Stimulated activated CD4-positive, alpha-beta T cell treated with anti-CD3 and anti-CD28 coated beads, Interleukin-1b, Interleukin-23, amount 100 ng/mL, for 1 hour (primary cell): ENCODE measurements at regions not wholly inside any gene's neighbourhood (a gene's known extent, or its start where the extent isn't known, plus 50 kb on each side); places are given as distances from the start of the nearest gene placed in this dataset.
"Not testable (repeated sequence)": the region's sequence is repeated elsewhere in the genome, so short reads cannot be mapped to it uniquely, and the experiment has no call there.

Experiments
- DNase-seq, 2 donors: peaks; one replicate each; pipeline ENCODE4 v3.0.0-alpha.2; 2020; ENCODE audit warnings: low read depth in 2 of 2

- DNase-seq, result no peak
Observed at GRCh38 chrX:39222346-39223113, 421.3 kb downstream of the MID1IP1 start.

- no peak for DNase-seq
Observed at GRCh38 chrX:39226251-39226650, 425.0 kb downstream of the MID1IP1 start.

GRCh38 chrX:39227371-39227770, 426.1 kb downstream of the MID1IP1 start:
- no peak for DNase-seq

- DNase-seq, result no peak
Observed at GRCh38 chrX:39238006-39238405, 436.7 kb downstream of the MID1IP1 start.

GRCh38 chrX:39242187-39242586, 440.9 kb downstream of the MID1IP1 start:
- DNase-seq, result no peak

GRCh38 chrX:39244147-39244546, 442.9 kb downstream of the MID1IP1 start:
- no peak for DNase-seq

GRCh38 chrX:39245024-39245423, 443.8 kb downstream of the MID1IP1 start:
- DNase-seq, result no peak

GRCh38 chrX:39247536-39247935, 446.3 kb downstream of the MID1IP1 start:
- DNase-seq, result no peak

- DNase-seq, result no peak
Observed at GRCh38 chrX:39248330-39248729, 447.1 kb downstream of the MID1IP1 start.

- no peak for DNase-seq
Observed at GRCh38 chrX:39249999-39250398, 448.7 kb downstream of the MID1IP1 start.

- DNase-seq, result no peak
Observed at GRCh38 chrX:39251995-39252394, 450.7 kb downstream of the MID1IP1 start.

GRCh38 chrX:39253551-39253950, 452.3 kb downstream of the MID1IP1 start:
- no peak for DNase-seq

- DNase-seq, result no peak
Observed at GRCh38 chrX:39258331-39258730, 457.1 kb downstream of the MID1IP1 start.

GRCh38 chrX:39260965-39261364, 459.7 kb downstream of the MID1IP1 start:
- no peak for DNase-seq

- DNase-seq, result no peak
Observed at GRCh38 chrX:39261446-39262147, 460.3 kb downstream of the MID1IP1 start.

- DNase-seq, result no peak
Observed at GRCh38 chrX:39262641-39263040, 461.4 kb downstream of the MID1IP1 start.

GRCh38 chrX:39264023-39264422, 462.8 kb downstream of the MID1IP1 start:
- DNase-seq, result no peak

GRCh38 chrX:39267176-39267575, 465.9 kb downstream of the MID1IP1 start:
- DNase-seq, result no peak

GRCh38 chrX:39268207-39268606, 466.9 kb downstream of the MID1IP1 start:
- no peak for DNase-seq

- DNase-seq, result no peak
Observed at GRCh38 chrX:39275500-39276068, 474.3 kb downstream of the MID1IP1 start.

GRCh38 chrX:39277685-39278390, 476.6 kb downstream of the MID1IP1 start:
- not testable (repeated sequence) for DNase-seq

- DNase-seq, result no peak
Observed at GRCh38 chrX:39283239-39283638, 482.0 kb downstream of the MID1IP1 start.
